HG03135 (cell line): ENCODE measurements at regions not wholly inside any gene's neighbourhood (a gene's known extent, or its start where the extent isn't known, plus 50 kb on each side); places are given as distances from the start of the nearest gene placed in this dataset.
"Not testable (repeated sequence)": the region's sequence is repeated elsewhere in the genome, so short reads cannot be mapped to it uniquely, and the experiment has no call there.

Experiments
- ATAC-seq: cut with Tn5 transposase; IDR thresholded peaks from one replicate; pipeline ENCODE4 v1.9.1; 2021; ENCODE audit warnings: mild to moderate bottlenecking, moderate library complexity; ENCODE audit not compliant: unreplicated experiment

- no peak for ATAC-seq
Observed at GRCh38 chr11:38924644-38925043, 2326.6 kb upstream of the RAG2 start.

GRCh38 chr11:38900211-38900610 lies 2302.2 kb upstream of the RAG2 start:
- ATAC-seq: no peak

GRCh38 chr11:38894201-38894600 lies 2296.2 kb upstream of the RAG2 start:
- ATAC-seq: not testable (repeated sequence)

GRCh38 chr11:38884145-38884865 lies 2286.3 kb upstream of the RAG2 start:
- no peak for ATAC-seq

GRCh38 chr11:38867338-38867737 lies 2269.3 kb upstream of the RAG2 start:
- no peak for ATAC-seq

- ATAC-seq: no peak
Observed at GRCh38 chr11:38865922-38866321, 2267.9 kb upstream of the RAG2 start.

- ATAC-seq: no peak
Observed at GRCh38 chr11:38842991-38843390, 2245.0 kb upstream of the RAG2 start.

- no peak for ATAC-seq
Observed at GRCh38 chr11:38839071-38839470, 2241.0 kb upstream of the RAG2 start.

- ATAC-seq: no peak
Observed at GRCh38 chr11:38835966-38836365, 2237.9 kb upstream of the RAG2 start.

- ATAC-seq: no peak
Observed at GRCh38 chr11:38824573-38824972, 2226.5 kb upstream of the RAG2 start.

GRCh38 chr11:38821786-38822185 lies 2223.8 kb upstream of the RAG2 start:
- not testable (repeated sequence) for ATAC-seq

- no peak for ATAC-seq
Observed at GRCh38 chr11:38819981-38820380, 2221.9 kb upstream of the RAG2 start.

- ATAC-seq: no peak
Observed at GRCh38 chr11:38818720-38819119, 2220.7 kb upstream of the RAG2 start.

- ATAC-seq: no peak
Observed at GRCh38 chr11:38814670-38815069, 2216.6 kb upstream of the RAG2 start.

- no peak for ATAC-seq
Observed at GRCh38 chr11:38809521-38809920, 2211.5 kb upstream of the RAG2 start.

GRCh38 chr11:38796281-38796680 lies 2198.2 kb upstream of the RAG2 start:
- no peak for ATAC-seq

GRCh38 chr11:38795027-38795426 lies 2197.0 kb upstream of the RAG2 start:
- no peak for ATAC-seq

- ATAC-seq: peak; percentile 69
Observed at GRCh38 chr11:38791346-38791961, 2193.4 kb upstream of the RAG2 start.

- ATAC-seq: no peak
Observed at GRCh38 chr11:38788561-38788960, 2190.5 kb upstream of the RAG2 start.

GRCh38 chr11:38784164-38784563 lies 2186.1 kb upstream of the RAG2 start:
- ATAC-seq: no peak

GRCh38 chr11:38766796-38767195 lies 2168.8 kb upstream of the RAG2 start:
- ATAC-seq: no peak

- no peak for ATAC-seq
Observed at GRCh38 chr11:38759394-38759793, 2161.4 kb upstream of the RAG2 start.

GRCh38 chr11:38756537-38756936 lies 2158.5 kb upstream of the RAG2 start:
- no peak for ATAC-seq
